Prostate gland (tissue), 2 donors: ENCODE measurements at regions not wholly inside any gene's neighbourhood (a gene's known extent, or its start where the extent isn't known, plus 50 kb on each side); places are given as distances from the start of the nearest gene placed in this dataset.

ENCODE experiments used
- CTCF ChIP-seq, 4 experiments: fragments of 200-600 bp in 2 of 4; fragments of 450-650 bp in 2 of 4; sonication (generic) in 2 of 4; IDR thresholded peaks; 1 replicate in 3 of 4; 2 replicates in 1 of 4; pipeline ENCODE4 v1.5.1; 2016 to 2019; ENCODE audit warnings: antibody characterized with exemption in 4 of 4, mild to moderate bottlenecking in 2 of 4, moderate library complexity in 2 of 4
- POLR2A ChIP-seq: fragments of 450-650 bp; IDR thresholded peaks from one replicate; pipeline ENCODE4 v1.6.1; 2016; ENCODE audit warnings: antibody characterized with exemption, mild to moderate bottlenecking
- POLR2AphosphoS5 ChIP-seq: sonication (generic); formaldehyde crosslinking; IDR thresholded peaks from one replicate; pipeline ENCODE4 v1.6.1; 2017; ENCODE audit warnings: antibody characterized with exemption

DNA sequence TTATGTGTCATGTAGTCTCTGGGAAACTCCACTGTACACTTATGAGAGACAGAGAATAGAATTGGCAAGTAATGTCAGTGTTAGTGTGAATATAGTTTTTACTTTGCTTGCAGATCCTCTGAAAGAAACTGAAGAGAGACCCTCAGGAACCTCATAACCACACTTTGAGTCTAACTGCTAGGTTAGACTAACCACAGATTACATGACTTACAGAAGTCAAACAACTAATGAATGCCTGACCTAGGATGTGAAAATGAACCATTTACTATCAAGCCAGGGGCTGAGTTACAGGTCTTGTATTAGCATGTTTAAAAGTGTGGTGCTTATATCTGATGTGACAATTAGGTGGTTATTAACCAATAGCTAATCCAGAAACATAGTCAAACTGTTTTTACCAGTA is 280.4 kb upstream of the LRATD1 start:
- TF ChIP-seq POLR2A, result no peak
- no peak for TF ChIP-seq CTCF (IDR thresholded peaks at IDR 0.05)
- no peak for TF ChIP-seq POLR2AphosphoS5
